ENCODE measurements at regions not wholly inside any gene's neighbourhood (a gene's known extent, or its start where the extent isn't known, plus 50 kb on each side); places are given as distances from the start of the nearest gene placed in this dataset.

- TF ChIP-seq, protein P1, sequence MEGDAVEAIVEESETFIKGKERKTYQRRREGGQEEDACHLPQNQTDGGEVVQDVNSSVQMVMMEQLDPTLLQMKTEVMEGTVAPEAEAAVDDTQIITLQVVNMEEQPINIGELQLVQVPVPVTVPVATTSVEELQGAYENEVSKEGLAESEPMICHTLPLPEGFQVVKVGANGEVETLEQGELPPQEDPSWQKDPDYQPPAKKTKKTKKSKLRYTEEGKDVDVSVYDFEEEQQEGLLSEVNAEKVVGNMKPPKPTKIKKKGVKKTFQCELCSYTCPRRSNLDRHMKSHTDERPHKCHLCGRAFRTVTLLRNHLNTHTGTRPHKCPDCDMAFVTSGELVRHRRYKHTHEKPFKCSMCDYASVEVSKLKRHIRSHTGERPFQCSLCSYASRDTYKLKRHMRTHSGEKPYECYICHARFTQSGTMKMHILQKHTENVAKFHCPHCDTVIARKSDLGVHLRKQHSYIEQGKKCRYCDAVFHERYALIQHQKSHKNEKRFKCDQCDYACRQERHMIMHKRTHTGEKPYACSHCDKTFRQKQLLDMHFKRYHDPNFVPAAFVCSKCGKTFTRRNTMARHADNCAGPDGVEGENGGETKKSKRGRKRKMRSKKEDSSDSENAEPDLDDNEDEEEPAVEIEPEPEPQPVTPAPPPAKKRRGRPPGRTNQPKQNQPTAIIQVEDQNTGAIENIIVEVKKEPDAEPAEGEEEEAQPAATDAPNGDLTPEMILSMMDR (IDR thresholded peaks at IDR 0.05; ENCODE audit: low read depth, low read length) = no peak
- no peak for DNase-seq (ENCODE audit: extremely low read depth, low read depth)
Measured at GRCh38 chr14:22487941-22488340, 101.1 kb downstream of the DAD1 start.

GRCh38 chr14:22487401-22487800, 101.6 kb downstream of the DAD1 start:
- TF ChIP-seq, protein P1 (IDR thresholded peaks at IDR 0.05; ENCODE audit: low read depth, low read length) = no peak
- no peak for DNase-seq (ENCODE audit: extremely low read depth, low read depth)

GRCh38 chr14:22486675-22487074, 102.3 kb downstream of the DAD1 start:
- no peak for DNase-seq (ENCODE audit: extremely low read depth, low read depth)
- TF ChIP-seq, protein P1 (IDR thresholded peaks at IDR 0.05; ENCODE audit: low read depth, low read length) = no peak

- DNase-seq (ENCODE audit: extremely low read depth, low read depth) = no peak
- TF ChIP-seq, protein P1 (IDR thresholded peaks at IDR 0.05; ENCODE audit: low read depth, low read length) = no peak
Measured at GRCh38 chr14:22485649-22486048, 103.4 kb downstream of the DAD1 start.

DNA sequence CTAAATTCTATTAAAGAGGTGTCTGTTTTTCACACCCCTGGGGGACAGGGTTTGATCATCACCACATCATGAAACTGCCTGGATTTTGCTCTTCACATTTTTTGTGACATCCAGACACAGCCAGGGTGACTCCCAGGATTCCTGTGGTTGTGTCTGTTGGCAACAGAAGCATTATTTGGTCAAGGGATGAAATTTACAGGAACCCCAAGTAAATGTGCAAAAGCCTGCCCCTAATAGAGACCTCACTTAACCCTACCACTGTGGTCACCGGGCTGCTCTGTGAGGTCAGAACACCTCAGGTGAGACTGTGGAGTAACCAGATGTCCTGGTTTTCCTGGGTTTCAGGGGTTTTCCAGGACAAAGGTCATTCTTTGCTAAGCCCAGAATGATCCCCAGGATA, 103.8 kb downstream of the DAD1 start:
- TF ChIP-seq, protein P1 (IDR thresholded peaks at IDR 0.05; ENCODE audit: low read depth, low read length) = no peak
- no peak for DNase-seq (ENCODE audit: extremely low read depth, low read depth)

DNA sequence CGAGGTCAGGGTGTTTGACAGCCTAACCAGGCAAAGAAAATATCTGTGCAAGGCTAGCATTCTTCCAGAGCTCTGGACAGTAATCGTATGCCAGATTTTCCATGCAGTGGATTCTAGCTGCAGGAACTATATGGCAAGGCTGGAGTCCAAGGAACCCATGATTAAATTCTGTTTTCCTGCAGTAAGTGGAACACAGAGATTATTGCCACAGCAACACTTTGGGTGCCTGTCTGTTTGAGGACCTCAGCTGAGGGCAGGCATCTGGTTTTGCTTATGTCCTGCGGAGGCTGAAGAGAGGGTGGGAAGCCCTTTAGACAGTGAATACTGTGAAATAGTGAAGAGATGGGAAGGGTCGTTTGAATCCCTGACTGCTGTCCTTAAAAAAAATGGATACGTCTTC, 104.4 kb downstream of the DAD1 start:
- TF ChIP-seq, protein P1 (IDR thresholded peaks at IDR 0.05; ENCODE audit: low read depth, low read length) = no peak
- DNase-seq (ENCODE audit: extremely low read depth, low read depth) = no peak

DNA sequence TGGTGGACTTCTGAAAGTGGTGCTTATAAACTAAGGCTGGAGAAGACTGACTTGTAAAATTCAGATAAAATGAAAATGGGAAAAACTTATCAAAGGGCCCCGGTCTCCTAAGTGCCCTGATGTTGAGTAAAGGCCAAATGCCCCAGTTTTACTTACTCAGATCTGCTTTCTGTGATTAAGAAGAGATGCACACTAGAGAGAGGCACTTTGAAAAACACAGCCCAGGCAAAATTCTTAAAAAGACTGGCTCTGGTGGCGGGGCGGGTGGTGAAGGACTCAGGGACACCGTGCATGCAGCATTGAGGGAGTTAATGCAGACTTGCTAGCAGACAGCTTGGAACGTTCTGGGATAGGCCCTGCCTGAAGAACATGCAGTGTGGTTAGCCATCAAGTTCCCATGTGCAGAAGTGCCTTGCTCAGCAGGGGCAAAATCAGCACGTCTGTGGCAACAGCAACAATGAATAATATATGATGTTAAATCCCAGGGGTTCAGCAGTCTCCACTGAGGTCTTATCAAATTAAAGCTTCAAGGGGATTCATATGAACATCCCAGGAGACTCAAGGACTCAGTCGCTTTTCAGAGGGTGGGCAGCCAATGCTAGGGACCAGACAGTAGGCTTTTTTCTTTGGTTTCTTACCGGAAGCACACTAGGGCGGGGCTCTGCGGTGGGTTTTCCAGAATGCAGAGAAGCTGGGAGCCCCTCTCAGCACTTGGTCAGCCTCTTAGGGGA, 105.0 kb downstream of the DAD1 start:
- no peak for DNase-seq (ENCODE audit: extremely low read depth, low read depth)
- TF ChIP-seq, protein P1 (IDR thresholded peaks at IDR 0.05; ENCODE audit: low read depth, low read length) = no peak

All from AG09319 (cell line).